Keratinocyte (primary cell): ENCODE measurements at regions not wholly inside any gene's neighbourhood (a gene's known extent, or its start where the extent isn't known, plus 50 kb on each side); places are given as distances from the start of the nearest gene placed in this dataset.

Source experiments
- EZH2 ChIP-seq: IDR thresholded peaks from one replicate; pipeline ENCODE4 v1.6.1; 2012; ENCODE audit warnings: inconsistent platforms, mild to moderate bottlenecking, low read length, moderate library complexity
- TF ChIP-seq, protein P1 (sequence below), 3 experiments: IDR thresholded peaks in 1 of 3; conservative IDR thresholded peaks in 1 of 3; optimal IDR thresholded peaks in 1 of 3; 2 replicates in 2 of 3; 3 replicates in 1 of 3; pipeline versions ENCODE3 to v1.5.1; 2011; ENCODE audit warnings: low read length in 3 of 3, mild to moderate bottlenecking in 3 of 3, moderate library complexity in 2 of 3, control low read depth in 1 of 3, inconsistent platforms in 1 of 3; ENCODE audit not compliant: insufficient read depth in 2 of 3; ENCODE audit errors: extremely low read depth in 1 of 3

DNA sequence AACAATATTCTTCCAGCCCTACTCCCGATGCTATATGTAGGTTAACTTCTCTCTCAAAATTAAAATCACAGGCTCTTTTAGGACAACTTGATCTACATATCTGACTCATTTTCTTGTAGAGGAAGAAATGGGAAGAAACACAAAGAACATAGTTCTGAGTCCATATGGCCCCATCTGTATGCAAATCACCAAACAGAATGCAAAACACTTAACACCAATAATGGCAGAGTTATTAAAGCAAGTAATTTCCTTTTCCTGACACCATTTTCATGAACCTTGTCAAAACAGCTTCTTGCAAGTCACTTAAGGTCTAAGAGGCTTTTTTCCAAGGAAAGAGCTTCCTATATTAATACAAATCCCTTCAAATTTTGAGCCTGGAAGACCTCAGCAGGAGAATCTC is 300.4 kb upstream of the CLEC14A start:
- TF ChIP-seq EZH2 = no peak
- TF ChIP-seq, protein P1, sequence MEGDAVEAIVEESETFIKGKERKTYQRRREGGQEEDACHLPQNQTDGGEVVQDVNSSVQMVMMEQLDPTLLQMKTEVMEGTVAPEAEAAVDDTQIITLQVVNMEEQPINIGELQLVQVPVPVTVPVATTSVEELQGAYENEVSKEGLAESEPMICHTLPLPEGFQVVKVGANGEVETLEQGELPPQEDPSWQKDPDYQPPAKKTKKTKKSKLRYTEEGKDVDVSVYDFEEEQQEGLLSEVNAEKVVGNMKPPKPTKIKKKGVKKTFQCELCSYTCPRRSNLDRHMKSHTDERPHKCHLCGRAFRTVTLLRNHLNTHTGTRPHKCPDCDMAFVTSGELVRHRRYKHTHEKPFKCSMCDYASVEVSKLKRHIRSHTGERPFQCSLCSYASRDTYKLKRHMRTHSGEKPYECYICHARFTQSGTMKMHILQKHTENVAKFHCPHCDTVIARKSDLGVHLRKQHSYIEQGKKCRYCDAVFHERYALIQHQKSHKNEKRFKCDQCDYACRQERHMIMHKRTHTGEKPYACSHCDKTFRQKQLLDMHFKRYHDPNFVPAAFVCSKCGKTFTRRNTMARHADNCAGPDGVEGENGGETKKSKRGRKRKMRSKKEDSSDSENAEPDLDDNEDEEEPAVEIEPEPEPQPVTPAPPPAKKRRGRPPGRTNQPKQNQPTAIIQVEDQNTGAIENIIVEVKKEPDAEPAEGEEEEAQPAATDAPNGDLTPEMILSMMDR (optimal IDR thresholded peaks at IDR 0.05 in 1 of 3, IDR thresholded peaks at IDR 0.05 in 1 of 3, conservative IDR thresholded peaks at IDR 0.05 in 1 of 3; ENCODE audit: extremely low read depth in 1 of 3, insufficient read depth in 2 of 3, low read length in 3 of 3) = no peak
